Activated CD4-positive, alpha-beta T cell treated with anti-CD3 and anti-CD28 coated beads, Interleukin-2, amount 50 U/mL, for 16 hours (primary cell): ENCODE measurements at regions not wholly inside any gene's neighbourhood (a gene's known extent, or its start where the extent isn't known, plus 50 kb on each side); places are given as distances from the start of the nearest gene placed in this dataset.

Source experiments
- DNase-seq: peaks from one replicate; pipeline ENCODE4 v3.0.0-alpha.2; 2020

- DNase-seq: no peak
Observed at GRCh38 chr5:30117135-30117534, 1076.4 kb upstream of the CDH6 start.

GRCh38 chr5:30113542-30113941 is 1079.9 kb upstream of the CDH6 start:
- no peak for DNase-seq

GRCh38 chr5:30112867-30113266 is 1080.6 kb upstream of the CDH6 start:
- DNase-seq: no peak

- no peak for DNase-seq
Observed at GRCh38 chr5:30108051-30108450, 1085.4 kb upstream of the CDH6 start.

GRCh38 chr5:30106596-30106995 is 1086.9 kb upstream of the CDH6 start:
- DNase-seq: no peak

- DNase-seq: no peak
Observed at GRCh38 chr5:30104872-30105596, 1088.5 kb upstream of the CDH6 start.

- DNase-seq: no peak
Observed at GRCh38 chr5:30103452-30104202, 1089.9 kb upstream of the CDH6 start.

- DNase-seq: no peak
Observed at GRCh38 chr5:30103052-30103451, 1090.4 kb upstream of the CDH6 start.

GRCh38 chr5:30102185-30102584 is 1091.3 kb upstream of the CDH6 start:
- DNase-seq: no peak

GRCh38 chr5:30100929-30101328 is 1092.6 kb upstream of the CDH6 start:
- DNase-seq: no peak

- no peak for DNase-seq
Observed at GRCh38 chr5:30100148-30100713, 1093.3 kb upstream of the CDH6 start.

GRCh38 chr5:30099634-30100033 is 1093.9 kb upstream of the CDH6 start:
- no peak for DNase-seq

- no peak for DNase-seq
Observed at GRCh38 chr5:30098940-30099339, 1094.5 kb upstream of the CDH6 start.

GRCh38 chr5:30092548-30092947 is 1100.9 kb upstream of the CDH6 start:
- DNase-seq: no peak

GRCh38 chr5:30069441-30070263 is 1123.8 kb upstream of the CDH6 start:
- no peak for DNase-seq

- DNase-seq: no peak
Observed at GRCh38 chr5:30063503-30063902, 1130.0 kb upstream of the CDH6 start.

GRCh38 chr5:30051976-30052375 is 1141.5 kb upstream of the CDH6 start:
- DNase-seq: no peak

GRCh38 chr5:30050056-30050815 is 1143.2 kb upstream of the CDH6 start:
- no peak for DNase-seq

GRCh38 chr5:30042677-30043076 is 1150.8 kb upstream of the CDH6 start:
- no peak for DNase-seq

- no peak for DNase-seq
Observed at GRCh38 chr5:30041831-30042385, 1151.6 kb upstream of the CDH6 start.

GRCh38 chr5:30041291-30041690 is 1152.2 kb upstream of the CDH6 start:
- DNase-seq: no peak

GRCh38 chr5:30040488-30041118 is 1152.9 kb upstream of the CDH6 start:
- peak; percentile 22 for DNase-seq
